Liver (tissue), 3 donors: ENCODE measurements at regions not wholly inside any gene's neighbourhood (a gene's known extent, or its start where the extent isn't known, plus 50 kb on each side); places are given as distances from the start of the nearest gene placed in this dataset.
"Not testable (repeated sequence)": the region's sequence is repeated elsewhere in the genome, so short reads cannot be mapped to it uniquely, and the experiment has no call there.

ENCODE experiments used
- GABPA ChIP-seq, 2 donors: IDR thresholded peaks in 1 of 2; conservative IDR thresholded peaks in 1 of 2; 2 replicates each; pipeline ENCODE4 v1.6.1; 2016; ENCODE audit warnings: antibody characterized with exemption in 2 of 2, mild to moderate bottlenecking in 1 of 2, moderate library complexity in 1 of 2
- RXRA ChIP-seq, 2 donors: IDR thresholded peaks; 2 replicates each; pipeline ENCODE4 v1.6.1; 2017 to 2018; ENCODE audit warnings: antibody characterized with exemption in 2 of 2, mild to moderate bottlenecking in 1 of 2
- SP1 ChIP-seq: IDR thresholded peaks from 2 replicates; pipeline ENCODE4 v1.6.1; 2018; ENCODE audit warnings: antibody characterized with exemption, mild to moderate bottlenecking
- YY1 ChIP-seq: IDR thresholded peaks from 2 replicates; pipeline ENCODE4 v1.6.1; 2016; ENCODE audit warnings: antibody characterized with exemption, mild to moderate bottlenecking
- TF ChIP-seq, protein P1 (sequence below): fragments of 150-350 bp; IDR thresholded peaks from 2 replicates; pipeline ENCODE4 v1.5.1; 2017; ENCODE audit warnings: improper control_type of control experiment, low read depth, low read length; ENCODE audit not compliant: missing input control
- TF ChIP-seq, protein P2 (sequence below): IDR thresholded peaks from 2 replicates; pipeline ENCODE4 v1.6.1; 2016; ENCODE audit warnings: antibody characterized with exemption
- TF ChIP-seq, protein P3 (sequence below): IDR thresholded peaks from 2 replicates; pipeline ENCODE4 v1.6.1; 2016; ENCODE audit warnings: antibody characterized with exemption
- TF ChIP-seq, protein P4 (sequence below): IDR thresholded peaks from 2 replicates; pipeline ENCODE4 v1.6.1; 2016; ENCODE audit warnings: antibody characterized with exemption, mild to moderate bottlenecking
- donor health status: healthy.
- donor health status: healthy.

DNA sequence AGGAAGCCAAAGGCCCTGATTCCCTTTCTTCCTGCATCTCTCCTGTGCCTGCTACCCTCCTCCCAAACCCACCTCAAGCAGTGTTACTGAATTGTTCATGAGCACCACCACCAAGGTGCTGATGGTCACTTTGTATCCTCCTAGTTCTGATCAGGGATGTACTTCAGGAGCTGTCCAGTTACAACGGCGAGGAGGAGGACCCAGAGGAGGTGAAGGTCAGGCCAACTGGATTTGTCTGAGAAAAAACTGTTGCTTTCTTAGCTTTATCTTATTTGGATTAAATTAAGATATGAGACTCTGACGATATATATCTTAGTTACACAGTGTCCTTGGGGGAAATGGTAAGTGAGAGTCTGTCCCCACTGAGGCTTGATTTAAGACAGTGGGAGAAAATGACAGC, 135.0 kb upstream of the THOC3 start:
- not testable (repeated sequence) for TF ChIP-seq YY1; SP1; GABPA (IDR thresholded peaks at IDR 0.05 in 1 of 2, conservative IDR thresholded peaks at IDR 0.05 in 1 of 2); RXRA (IDR thresholded peaks at IDR 0.05)
- TF ChIP-seq, protein P1, sequence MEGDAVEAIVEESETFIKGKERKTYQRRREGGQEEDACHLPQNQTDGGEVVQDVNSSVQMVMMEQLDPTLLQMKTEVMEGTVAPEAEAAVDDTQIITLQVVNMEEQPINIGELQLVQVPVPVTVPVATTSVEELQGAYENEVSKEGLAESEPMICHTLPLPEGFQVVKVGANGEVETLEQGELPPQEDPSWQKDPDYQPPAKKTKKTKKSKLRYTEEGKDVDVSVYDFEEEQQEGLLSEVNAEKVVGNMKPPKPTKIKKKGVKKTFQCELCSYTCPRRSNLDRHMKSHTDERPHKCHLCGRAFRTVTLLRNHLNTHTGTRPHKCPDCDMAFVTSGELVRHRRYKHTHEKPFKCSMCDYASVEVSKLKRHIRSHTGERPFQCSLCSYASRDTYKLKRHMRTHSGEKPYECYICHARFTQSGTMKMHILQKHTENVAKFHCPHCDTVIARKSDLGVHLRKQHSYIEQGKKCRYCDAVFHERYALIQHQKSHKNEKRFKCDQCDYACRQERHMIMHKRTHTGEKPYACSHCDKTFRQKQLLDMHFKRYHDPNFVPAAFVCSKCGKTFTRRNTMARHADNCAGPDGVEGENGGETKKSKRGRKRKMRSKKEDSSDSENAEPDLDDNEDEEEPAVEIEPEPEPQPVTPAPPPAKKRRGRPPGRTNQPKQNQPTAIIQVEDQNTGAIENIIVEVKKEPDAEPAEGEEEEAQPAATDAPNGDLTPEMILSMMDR: not testable (repeated sequence)
- TF ChIP-seq, protein P2, sequence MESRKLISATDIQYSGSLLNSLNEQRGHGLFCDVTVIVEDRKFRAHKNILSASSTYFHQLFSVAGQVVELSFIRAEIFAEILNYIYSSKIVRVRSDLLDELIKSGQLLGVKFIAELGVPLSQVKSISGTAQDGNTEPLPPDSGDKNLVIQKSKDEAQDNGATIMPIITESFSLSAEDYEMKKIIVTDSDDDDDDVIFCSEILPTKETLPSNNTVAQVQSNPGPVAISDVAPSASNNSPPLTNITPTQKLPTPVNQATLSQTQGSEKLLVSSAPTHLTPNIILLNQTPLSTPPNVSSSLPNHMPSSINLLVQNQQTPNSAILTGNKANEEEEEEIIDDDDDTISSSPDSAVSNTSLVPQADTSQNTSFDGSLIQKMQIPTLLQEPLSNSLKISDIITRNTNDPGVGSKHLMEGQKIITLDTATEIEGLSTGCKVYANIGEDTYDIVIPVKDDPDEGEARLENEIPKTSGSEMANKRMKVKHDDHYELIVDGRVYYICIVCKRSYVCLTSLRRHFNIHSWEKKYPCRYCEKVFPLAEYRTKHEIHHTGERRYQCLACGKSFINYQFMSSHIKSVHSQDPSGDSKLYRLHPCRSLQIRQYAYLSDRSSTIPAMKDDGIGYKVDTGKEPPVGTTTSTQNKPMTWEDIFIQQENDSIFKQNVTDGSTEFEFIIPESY: not testable (repeated sequence)
- TF ChIP-seq, protein P3, sequence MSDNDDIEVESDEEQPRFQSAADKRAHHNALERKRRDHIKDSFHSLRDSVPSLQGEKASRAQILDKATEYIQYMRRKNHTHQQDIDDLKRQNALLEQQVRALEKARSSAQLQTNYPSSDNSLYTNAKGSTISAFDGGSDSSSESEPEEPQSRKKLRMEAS: not testable (repeated sequence)
- TF ChIP-seq, protein P4, sequence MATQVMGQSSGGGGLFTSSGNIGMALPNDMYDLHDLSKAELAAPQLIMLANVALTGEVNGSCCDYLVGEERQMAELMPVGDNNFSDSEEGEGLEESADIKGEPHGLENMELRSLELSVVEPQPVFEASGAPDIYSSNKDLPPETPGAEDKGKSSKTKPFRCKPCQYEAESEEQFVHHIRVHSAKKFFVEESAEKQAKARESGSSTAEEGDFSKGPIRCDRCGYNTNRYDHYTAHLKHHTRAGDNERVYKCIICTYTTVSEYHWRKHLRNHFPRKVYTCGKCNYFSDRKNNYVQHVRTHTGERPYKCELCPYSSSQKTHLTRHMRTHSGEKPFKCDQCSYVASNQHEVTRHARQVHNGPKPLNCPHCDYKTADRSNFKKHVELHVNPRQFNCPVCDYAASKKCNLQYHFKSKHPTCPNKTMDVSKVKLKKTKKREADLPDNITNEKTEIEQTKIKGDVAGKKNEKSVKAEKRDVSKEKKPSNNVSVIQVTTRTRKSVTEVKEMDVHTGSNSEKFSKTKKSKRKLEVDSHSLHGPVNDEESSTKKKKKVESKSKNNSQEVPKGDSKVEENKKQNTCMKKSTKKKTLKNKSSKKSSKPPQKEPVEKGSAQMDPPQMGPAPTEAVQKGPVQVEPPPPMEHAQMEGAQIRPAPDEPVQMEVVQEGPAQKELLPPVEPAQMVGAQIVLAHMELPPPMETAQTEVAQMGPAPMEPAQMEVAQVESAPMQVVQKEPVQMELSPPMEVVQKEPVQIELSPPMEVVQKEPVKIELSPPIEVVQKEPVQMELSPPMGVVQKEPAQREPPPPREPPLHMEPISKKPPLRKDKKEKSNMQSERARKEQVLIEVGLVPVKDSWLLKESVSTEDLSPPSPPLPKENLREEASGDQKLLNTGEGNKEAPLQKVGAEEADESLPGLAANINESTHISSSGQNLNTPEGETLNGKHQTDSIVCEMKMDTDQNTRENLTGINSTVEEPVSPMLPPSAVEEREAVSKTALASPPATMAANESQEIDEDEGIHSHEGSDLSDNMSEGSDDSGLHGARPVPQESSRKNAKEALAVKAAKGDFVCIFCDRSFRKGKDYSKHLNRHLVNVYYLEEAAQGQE: not testable (repeated sequence)
